ENCODE measurements at regions not wholly inside any gene's neighbourhood (a gene's known extent, or its start where the extent isn't known, plus 50 kb on each side); places are given as distances from the start of the nearest gene placed in this dataset.

DNA sequence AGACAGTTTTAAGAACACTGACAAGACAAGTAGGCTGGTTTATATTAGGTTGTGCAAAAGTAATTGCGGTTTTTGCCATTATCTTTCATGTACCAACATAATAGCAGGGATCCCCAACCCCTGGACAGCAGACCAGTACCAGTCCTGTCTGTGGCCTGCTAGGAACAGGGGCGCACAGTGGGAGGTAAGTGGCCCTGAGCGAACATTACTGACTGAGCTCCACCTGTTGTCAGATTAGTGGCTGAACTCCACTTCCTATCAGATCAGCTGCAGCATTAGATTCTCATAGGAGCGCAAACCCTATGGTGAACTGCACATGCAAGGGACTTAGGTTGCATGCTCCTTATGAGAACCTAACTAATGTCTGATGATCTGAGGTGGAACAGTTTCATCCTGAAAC lies 921.9 kb downstream of the CCDC85A start:
- TF ChIP-seq, protein P1, sequence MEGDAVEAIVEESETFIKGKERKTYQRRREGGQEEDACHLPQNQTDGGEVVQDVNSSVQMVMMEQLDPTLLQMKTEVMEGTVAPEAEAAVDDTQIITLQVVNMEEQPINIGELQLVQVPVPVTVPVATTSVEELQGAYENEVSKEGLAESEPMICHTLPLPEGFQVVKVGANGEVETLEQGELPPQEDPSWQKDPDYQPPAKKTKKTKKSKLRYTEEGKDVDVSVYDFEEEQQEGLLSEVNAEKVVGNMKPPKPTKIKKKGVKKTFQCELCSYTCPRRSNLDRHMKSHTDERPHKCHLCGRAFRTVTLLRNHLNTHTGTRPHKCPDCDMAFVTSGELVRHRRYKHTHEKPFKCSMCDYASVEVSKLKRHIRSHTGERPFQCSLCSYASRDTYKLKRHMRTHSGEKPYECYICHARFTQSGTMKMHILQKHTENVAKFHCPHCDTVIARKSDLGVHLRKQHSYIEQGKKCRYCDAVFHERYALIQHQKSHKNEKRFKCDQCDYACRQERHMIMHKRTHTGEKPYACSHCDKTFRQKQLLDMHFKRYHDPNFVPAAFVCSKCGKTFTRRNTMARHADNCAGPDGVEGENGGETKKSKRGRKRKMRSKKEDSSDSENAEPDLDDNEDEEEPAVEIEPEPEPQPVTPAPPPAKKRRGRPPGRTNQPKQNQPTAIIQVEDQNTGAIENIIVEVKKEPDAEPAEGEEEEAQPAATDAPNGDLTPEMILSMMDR (IDR thresholded peaks at IDR 0.05; ENCODE audit: low read length): no peak
- TF ChIP-seq EZH2 (optimal IDR thresholded peaks at IDR 0.05; ENCODE audit: low read depth, low read length): no peak
- TF ChIP-seq EZH2phosphoT487 (IDR thresholded peaks at IDR 0.05; ENCODE audit: low read length): no peak
